Tibial nerve (tissue), 3 donors: ENCODE measurements at regions not wholly inside any gene's neighbourhood (a gene's known extent, or its start where the extent isn't known, plus 50 kb on each side); places are given as distances from the start of the nearest gene placed in this dataset.

Experiments used
- CTCF ChIP-seq, 5 experiments: fragments of 200-600 bp in 3 of 5; fragments of 450-650 bp in 2 of 5; sonication (generic) in 3 of 5; IDR thresholded peaks; one replicate each; pipeline ENCODE4 v1.5.1; 2016 to 2019; ENCODE audit warnings: antibody characterized with exemption in 5 of 5, mild to moderate bottlenecking in 3 of 5, moderate library complexity in 2 of 5
- POLR2A ChIP-seq, 2 donors: fragments of 450-650 bp; IDR thresholded peaks; one replicate each; pipeline ENCODE4 v1.6.1; 2017; ENCODE audit warnings: antibody characterized with exemption in 2 of 2, mild to moderate bottlenecking in 2 of 2, moderate library complexity in 2 of 2

GRCh38 chr1:244199902-244200301 lies 148.8 kb downstream of the ZBTB18 start:
- TF ChIP-seq CTCF (IDR thresholded peaks at IDR 0.05) (no peak), POLR2A (IDR thresholded peaks at IDR 0.05) (no peak)
